ENCODE measurements at regions not wholly inside any gene's neighbourhood (a gene's known extent, or its start where the extent isn't known, plus 50 kb on each side); places are given as distances from the start of the nearest gene placed in this dataset.

DNA sequence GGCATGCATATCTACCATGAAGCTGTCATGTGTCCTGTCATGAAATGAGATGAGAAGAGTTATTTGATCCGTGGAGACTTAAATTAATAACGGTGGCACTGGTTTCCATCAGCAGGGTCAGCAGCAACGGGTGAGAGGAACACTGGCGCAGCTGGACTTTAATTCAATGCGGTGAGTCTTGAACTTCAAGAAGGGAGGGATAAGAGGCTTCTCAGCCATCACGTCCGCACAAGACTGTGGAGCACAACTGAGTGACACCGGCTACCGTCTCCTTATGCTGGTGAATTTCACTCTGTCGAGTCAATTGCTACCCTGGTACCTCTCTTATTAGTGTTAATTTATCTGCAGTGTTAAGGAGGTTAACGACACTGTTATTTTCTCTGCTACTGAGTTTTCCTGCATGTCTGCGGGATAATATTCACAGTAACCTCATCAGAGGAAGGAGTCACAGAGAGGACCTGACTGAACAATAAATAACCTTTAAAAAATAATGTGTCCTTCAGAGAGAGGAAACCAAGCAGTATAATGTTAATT, 236.8 kb downstream of the EPHA4 start:
- Histone ChIP-seq H3K4me1 (ENCODE audit: control insufficient read depth, low read length) (no peaks in the 10 kb centered on the region), H3K27me3 (ENCODE audit: control insufficient read depth, low read length) (no peaks in the 10 kb centered on the region), H3K36me3 (ENCODE audit: control insufficient read depth, low read length) (no peaks in the 10 kb centered on the region), H3F3A (ENCODE audit: control insufficient read depth, insufficient read depth) (no peaks in the 10 kb centered on the region), H3K9me3 (ENCODE audit: control insufficient read depth, insufficient read depth, low read length) (no peaks in the 10 kb centered on the region), H3K9me2 (replicated peaks; ENCODE audit: control insufficient read depth, low read length) (no peaks in the 10 kb centered on the region; the same call in 1 of the 2 replicates), H3K4me3 (ENCODE audit: low read length) (no peak overlapping the region), H3K79me2 (ENCODE audit: control insufficient read depth, low read length) (no peaks in the 10 kb centered on the region), H3K4me2 (ENCODE audit: low read length) (no peak overlapping the region), H4K20me1 (ENCODE audit: control insufficient read depth, insufficient read depth, low read depth, low read length) (no peaks in the 10 kb centered on the region), H3K27ac (ENCODE audit: low read depth, low read length) (no peak overlapping the region)
- TF ChIP-seq CTCF (IDR thresholded peaks at IDR 0.05; ENCODE audit: low read depth, low read length, poor library complexity, severe bottlenecking), result no peak
- no peak for TF ChIP-seq EZH2phosphoT487 (IDR thresholded peaks at IDR 0.05; ENCODE audit: borderline replicate concordance, low read length)

DNA sequence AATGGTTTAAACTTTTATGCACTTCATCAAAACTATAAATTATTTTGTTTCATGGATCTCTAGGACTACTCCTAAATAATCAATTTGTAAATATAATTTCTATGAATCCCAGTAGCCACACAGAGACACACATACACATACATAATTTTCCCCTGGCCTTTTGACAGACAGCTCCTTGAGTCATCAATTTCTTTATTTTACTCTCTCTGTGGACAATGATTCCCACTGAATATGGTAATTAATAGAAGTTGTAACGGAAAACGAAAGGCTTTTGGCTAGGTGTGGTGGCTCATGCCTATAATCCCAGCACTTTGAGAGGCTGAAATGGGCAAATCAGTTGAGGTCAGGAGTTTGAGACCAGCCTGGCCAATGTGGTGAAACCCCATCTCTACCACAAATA, 235.1 kb downstream of the EPHA4 start:
- no peaks in the 10 kb centered on the region for H3K9me3 ChIP-seq (ENCODE audit: control insufficient read depth, insufficient read depth, low read length)
- H3K36me3 ChIP-seq (ENCODE audit: control insufficient read depth, low read length), result no peaks in the 10 kb centered on the region
- no peak overlapping the region for H3K27ac ChIP-seq (ENCODE audit: low read depth, low read length)
- H3K4me1 ChIP-seq (ENCODE audit: control insufficient read depth, low read length), result no peaks in the 10 kb centered on the region
- no peaks in the 10 kb centered on the region for H3K9me2 ChIP-seq (replicated peaks; ENCODE audit: control insufficient read depth, low read length)
- no peaks in the 10 kb centered on the region for H3K79me2 ChIP-seq (ENCODE audit: control insufficient read depth, low read length)
- H3K4me2 ChIP-seq (ENCODE audit: low read length), result no peak overlapping the region
- no peaks in the 10 kb centered on the region for H3F3A ChIP-seq (ENCODE audit: control insufficient read depth, insufficient read depth)
- TF ChIP-seq EZH2phosphoT487 (IDR thresholded peaks at IDR 0.05; ENCODE audit: borderline replicate concordance, low read length), result no peak
- no peak for TF ChIP-seq CTCF (IDR thresholded peaks at IDR 0.05; ENCODE audit: low read depth, low read length, poor library complexity, severe bottlenecking)
- H4K20me1 ChIP-seq (ENCODE audit: control insufficient read depth, insufficient read depth, low read depth, low read length), result no peaks in the 10 kb centered on the region
- no peaks in the 10 kb centered on the region for H3K27me3 ChIP-seq (ENCODE audit: control insufficient read depth, low read length)
- H3K4me3 ChIP-seq (ENCODE audit: low read length), result no peak overlapping the region

DNA sequence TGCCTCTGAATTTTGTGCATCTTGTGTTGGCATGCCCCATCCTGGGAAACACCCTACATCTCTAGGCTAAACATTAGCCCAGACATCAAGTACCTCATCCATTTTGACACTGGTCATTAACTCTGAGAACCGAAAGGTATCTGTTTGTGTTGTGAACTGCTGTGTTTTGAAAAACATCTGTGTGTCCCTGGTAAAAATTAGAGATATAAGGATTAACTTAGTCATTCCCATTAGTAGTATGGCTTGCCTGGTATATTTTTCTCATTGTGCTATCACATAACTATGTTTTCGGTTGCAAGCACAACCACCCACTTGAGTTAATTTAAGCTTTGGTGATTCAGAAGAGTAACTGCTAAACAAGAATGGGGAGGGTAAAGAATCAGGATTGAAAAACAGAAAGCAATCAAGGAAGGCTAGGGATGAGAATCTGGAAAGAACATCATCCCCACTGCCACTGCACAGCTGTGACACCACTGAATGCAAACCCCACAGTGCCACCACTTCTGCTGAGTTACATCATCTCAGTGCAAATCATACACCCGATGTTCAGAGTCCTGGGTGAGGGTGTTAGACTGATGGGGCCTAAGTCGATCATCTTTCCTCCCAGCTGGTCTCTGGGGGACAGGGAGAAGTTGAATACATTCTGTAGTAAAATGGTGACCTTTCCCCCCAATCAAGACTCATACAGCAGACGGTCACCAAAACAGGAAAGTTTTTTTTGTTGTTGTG, 234.0 kb downstream of the EPHA4 start:
- Histone ChIP-seq H3K4me1 (ENCODE audit: control insufficient read depth, low read length) (no peaks in the 10 kb centered on the region), H3K9me3 (ENCODE audit: control insufficient read depth, insufficient read depth, low read length) (no peaks in the 10 kb centered on the region), H3K27me3 (ENCODE audit: control insufficient read depth, low read length) (no peaks in the 10 kb centered on the region), H3K27ac (ENCODE audit: low read depth, low read length) (no peak overlapping the region), H3F3A (ENCODE audit: control insufficient read depth, insufficient read depth) (no peaks in the 10 kb centered on the region), H3K9me2 (replicated peaks; ENCODE audit: control insufficient read depth, low read length) (no peaks in the 10 kb centered on the region), H4K20me1 (ENCODE audit: control insufficient read depth, insufficient read depth, low read depth, low read length) (no peaks in the 10 kb centered on the region), H3K36me3 (ENCODE audit: control insufficient read depth, low read length) (no peaks in the 10 kb centered on the region), H3K4me2 (ENCODE audit: low read length) (no peak overlapping the region), H3K4me3 (ENCODE audit: low read length) (no peak overlapping the region), H3K79me2 (ENCODE audit: control insufficient read depth, low read length) (no peaks in the 10 kb centered on the region)
- no peak for TF ChIP-seq EZH2phosphoT487 (IDR thresholded peaks at IDR 0.05; ENCODE audit: borderline replicate concordance, low read length)
- no peak for TF ChIP-seq CTCF (IDR thresholded peaks at IDR 0.05; ENCODE audit: low read depth, low read length, poor library complexity, severe bottlenecking)
